ENCODE measurements at regions not wholly inside any gene's neighbourhood (a gene's known extent, or its start where the extent isn't known, plus 50 kb on each side); places are given as distances from the start of the nearest gene placed in this dataset.

DNA sequence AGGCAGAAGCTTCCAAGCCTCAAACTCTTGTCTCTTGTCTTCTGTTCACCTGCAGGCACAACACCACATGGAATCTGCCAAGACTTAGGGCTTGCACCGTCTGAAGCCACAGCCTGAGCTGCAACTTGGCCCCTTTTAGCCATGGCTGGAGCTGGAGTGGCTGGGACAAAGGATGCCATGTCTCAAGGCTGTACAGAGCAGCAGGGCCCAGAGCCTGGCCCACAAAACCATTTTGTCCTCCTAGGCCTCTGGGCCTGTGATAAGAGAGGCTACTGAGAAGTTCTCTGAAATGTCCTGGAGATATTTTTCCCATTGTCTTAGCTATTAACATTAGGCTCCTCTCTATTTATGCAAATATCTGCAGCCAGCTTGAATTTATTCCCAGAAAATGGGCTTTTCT, 330.8 kb downstream of the DTWD2 start:
- H3K4me2 ChIP-seq (ENCODE audit: low read length) = no peak overlapping the region
- H4K20me1 ChIP-seq (ENCODE audit: control insufficient read depth, insufficient read depth, low read depth, low read length) = no peaks in the 10 kb centered on the region
- H3K9me2 ChIP-seq (replicated peaks; ENCODE audit: control insufficient read depth, low read length) = no peaks in the 10 kb centered on the region
- no peak for TF ChIP-seq EZH2phosphoT487 (IDR thresholded peaks at IDR 0.05; ENCODE audit: borderline replicate concordance, low read length)
- TF ChIP-seq, protein P1, sequence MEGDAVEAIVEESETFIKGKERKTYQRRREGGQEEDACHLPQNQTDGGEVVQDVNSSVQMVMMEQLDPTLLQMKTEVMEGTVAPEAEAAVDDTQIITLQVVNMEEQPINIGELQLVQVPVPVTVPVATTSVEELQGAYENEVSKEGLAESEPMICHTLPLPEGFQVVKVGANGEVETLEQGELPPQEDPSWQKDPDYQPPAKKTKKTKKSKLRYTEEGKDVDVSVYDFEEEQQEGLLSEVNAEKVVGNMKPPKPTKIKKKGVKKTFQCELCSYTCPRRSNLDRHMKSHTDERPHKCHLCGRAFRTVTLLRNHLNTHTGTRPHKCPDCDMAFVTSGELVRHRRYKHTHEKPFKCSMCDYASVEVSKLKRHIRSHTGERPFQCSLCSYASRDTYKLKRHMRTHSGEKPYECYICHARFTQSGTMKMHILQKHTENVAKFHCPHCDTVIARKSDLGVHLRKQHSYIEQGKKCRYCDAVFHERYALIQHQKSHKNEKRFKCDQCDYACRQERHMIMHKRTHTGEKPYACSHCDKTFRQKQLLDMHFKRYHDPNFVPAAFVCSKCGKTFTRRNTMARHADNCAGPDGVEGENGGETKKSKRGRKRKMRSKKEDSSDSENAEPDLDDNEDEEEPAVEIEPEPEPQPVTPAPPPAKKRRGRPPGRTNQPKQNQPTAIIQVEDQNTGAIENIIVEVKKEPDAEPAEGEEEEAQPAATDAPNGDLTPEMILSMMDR (IDR thresholded peaks at IDR 0.05; ENCODE audit: low read depth, low read length, poor library complexity, severe bottlenecking) = no peak
- H3K4me3 ChIP-seq (ENCODE audit: low read length) = no peak overlapping the region
- no peaks in the 10 kb centered on the region for H3K79me2 ChIP-seq (ENCODE audit: control insufficient read depth, low read length)
- no peaks in the 10 kb centered on the region for H3K4me1 ChIP-seq (ENCODE audit: control insufficient read depth, low read length)
- no peaks in the 10 kb centered on the region for H3K27me3 ChIP-seq (ENCODE audit: control insufficient read depth, low read length)
- no peaks in the 10 kb centered on the region for H3K36me3 ChIP-seq (ENCODE audit: control insufficient read depth, low read length)
- H3K9me3 ChIP-seq (ENCODE audit: control insufficient read depth, insufficient read depth, low read length) = peaks cover 10% of the 10 kb centered on the region; the same call in 1 of the 2 replicates
- no peaks in the 10 kb centered on the region for H3F3A ChIP-seq (ENCODE audit: control insufficient read depth, insufficient read depth)
- H3K27ac ChIP-seq (ENCODE audit: low read depth, low read length) = no peak overlapping the region

DNA sequence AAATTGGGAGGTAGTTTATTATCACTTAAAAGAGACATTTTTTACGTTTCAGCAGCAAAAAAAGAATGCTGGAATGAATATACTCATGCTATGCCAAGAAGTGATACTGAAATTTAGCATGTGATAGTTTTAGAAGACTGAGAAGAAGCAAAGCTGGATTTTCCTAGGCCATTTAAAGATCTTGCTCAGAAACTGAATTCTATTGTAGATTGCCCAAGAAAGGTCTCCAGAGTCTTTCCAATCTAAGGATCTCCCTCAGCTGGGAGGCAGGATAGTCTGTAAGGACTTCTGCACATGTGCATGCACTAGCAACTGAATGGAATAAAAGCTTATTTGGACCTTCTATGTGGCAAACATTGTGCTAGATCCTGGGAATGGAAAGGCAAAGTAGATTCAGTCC, 334.5 kb downstream of the DTWD2 start:
- Histone ChIP-seq H3K79me2 (ENCODE audit: control insufficient read depth, low read length) (no peaks in the 10 kb centered on the region), H3K4me1 (ENCODE audit: control insufficient read depth, low read length) (no peaks in the 10 kb centered on the region), H3K27me3 (ENCODE audit: control insufficient read depth, low read length) (no peaks in the 10 kb centered on the region), H3K27ac (ENCODE audit: low read depth, low read length) (no peak overlapping the region), H3K9me2 (replicated peaks; ENCODE audit: control insufficient read depth, low read length) (no peaks in the 10 kb centered on the region), H4K20me1 (ENCODE audit: control insufficient read depth, insufficient read depth, low read depth, low read length) (no peaks in the 10 kb centered on the region), H3K9me3 (ENCODE audit: control insufficient read depth, insufficient read depth, low read length) (peaks cover 10% of the 10 kb centered on the region; the same call in 1 of the 2 replicates), H3K4me3 (ENCODE audit: low read length) (no peak overlapping the region), H3K36me3 (ENCODE audit: control insufficient read depth, low read length) (no peaks in the 10 kb centered on the region), H3F3A (ENCODE audit: control insufficient read depth, insufficient read depth) (no peaks in the 10 kb centered on the region), H3K4me2 (ENCODE audit: low read length) (no peak overlapping the region)
- TF ChIP-seq, protein P1 (IDR thresholded peaks at IDR 0.05; ENCODE audit: low read depth, low read length, poor library complexity, severe bottlenecking) = no peak
- TF ChIP-seq EZH2phosphoT487 (IDR thresholded peaks at IDR 0.05; ENCODE audit: borderline replicate concordance, low read length) = no peak

DNA sequence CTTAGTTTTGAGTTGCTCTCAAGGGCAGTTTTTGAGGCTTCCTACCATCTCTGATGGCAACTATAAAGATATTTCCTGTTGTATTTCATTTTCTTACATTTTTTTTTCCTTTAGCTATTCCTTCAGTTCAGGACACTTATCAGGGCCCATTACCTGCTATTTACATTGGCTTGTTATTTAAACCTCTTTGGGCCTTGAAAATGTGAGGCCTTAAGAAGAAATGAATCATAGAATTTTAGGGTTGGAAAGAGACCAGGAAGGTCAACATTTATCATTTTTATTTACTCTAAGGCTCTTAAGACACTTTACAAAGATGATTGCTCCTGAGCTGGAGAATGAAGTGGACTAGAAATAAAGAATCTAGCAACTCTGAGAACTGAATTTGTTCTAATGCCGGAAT, 335.2 kb downstream of the DTWD2 start:
- no peaks in the 10 kb centered on the region for H4K20me1 ChIP-seq (ENCODE audit: control insufficient read depth, insufficient read depth, low read depth, low read length)
- no peak for TF ChIP-seq EZH2phosphoT487 (IDR thresholded peaks at IDR 0.05; ENCODE audit: borderline replicate concordance, low read length)
- H3K9me3 ChIP-seq (ENCODE audit: control insufficient read depth, insufficient read depth, low read length) = peaks cover 10% of the 10 kb centered on the region; the same call in 1 of the 2 replicates
- no peak overlapping the region for H3K4me2 ChIP-seq (ENCODE audit: low read length)
- no peaks in the 10 kb centered on the region for H3K79me2 ChIP-seq (ENCODE audit: control insufficient read depth, low read length)
- no peak overlapping the region for H3K27ac ChIP-seq (ENCODE audit: low read depth, low read length)
- no peaks in the 10 kb centered on the region for H3K27me3 ChIP-seq (ENCODE audit: control insufficient read depth, low read length)
- H3K36me3 ChIP-seq (ENCODE audit: control insufficient read depth, low read length) = no peaks in the 10 kb centered on the region
- no peak overlapping the region for H3K4me3 ChIP-seq (ENCODE audit: low read length)
- H3K4me1 ChIP-seq (ENCODE audit: control insufficient read depth, low read length) = no peaks in the 10 kb centered on the region
- H3K9me2 ChIP-seq (replicated peaks; ENCODE audit: control insufficient read depth, low read length) = no peaks in the 10 kb centered on the region
- no peaks in the 10 kb centered on the region for H3F3A ChIP-seq (ENCODE audit: control insufficient read depth, insufficient read depth)

DNA sequence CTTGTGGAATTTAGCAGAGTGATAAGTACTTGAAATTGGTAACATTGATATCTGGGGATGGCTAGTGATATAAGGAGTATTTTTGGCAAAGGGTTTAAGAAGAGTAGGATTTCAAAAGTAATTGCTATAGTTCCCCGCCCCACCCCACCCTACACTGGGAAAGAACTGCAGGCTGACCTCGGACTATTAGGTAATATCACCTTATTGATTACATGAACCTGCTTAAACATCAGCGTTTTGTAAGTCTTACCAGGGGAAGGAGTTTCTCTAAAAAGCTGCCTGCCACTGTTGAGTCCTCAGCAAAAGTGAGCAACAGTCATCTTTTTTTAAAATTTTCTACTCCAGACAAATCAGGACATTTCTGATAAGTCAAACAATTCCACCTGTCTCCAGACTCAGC, 337.3 kb downstream of the DTWD2 start:
- no peaks in the 10 kb centered on the region for H4K20me1 ChIP-seq (ENCODE audit: control insufficient read depth, insufficient read depth, low read depth, low read length)
- no peak overlapping the region for H3K4me2 ChIP-seq (ENCODE audit: low read length)
- H3K79me2 ChIP-seq (ENCODE audit: control insufficient read depth, low read length) = no peaks in the 10 kb centered on the region
- H3F3A ChIP-seq (ENCODE audit: control insufficient read depth, insufficient read depth) = no peaks in the 10 kb centered on the region
- no peaks in the 10 kb centered on the region for H3K4me1 ChIP-seq (ENCODE audit: control insufficient read depth, low read length)
- no peaks in the 10 kb centered on the region for H3K36me3 ChIP-seq (ENCODE audit: control insufficient read depth, low read length)
- TF ChIP-seq, protein P1 (IDR thresholded peaks at IDR 0.05; ENCODE audit: low read depth, low read length, poor library complexity, severe bottlenecking) = no peak
- TF ChIP-seq EZH2phosphoT487 (IDR thresholded peaks at IDR 0.05; ENCODE audit: borderline replicate concordance, low read length) = no peak
- H3K27me3 ChIP-seq (ENCODE audit: control insufficient read depth, low read length) = no peaks in the 10 kb centered on the region
- H3K9me3 ChIP-seq (ENCODE audit: control insufficient read depth, insufficient read depth, low read length) = no peaks in the 10 kb centered on the region
- H3K9me2 ChIP-seq (replicated peaks; ENCODE audit: control insufficient read depth, low read length) = no peaks in the 10 kb centered on the region
- no peak overlapping the region for H3K4me3 ChIP-seq (ENCODE audit: low read length)
- no peak overlapping the region for H3K27ac ChIP-seq (ENCODE audit: low read depth, low read length)
